ENCODE measurements at regions not wholly inside any gene's neighbourhood (a gene's known extent, or its start where the extent isn't known, plus 50 kb on each side); places are given as distances from the start of the nearest gene placed in this dataset.
"Not testable (repeated sequence)": the region's sequence is repeated elsewhere in the genome, so short reads cannot be mapped to it uniquely, and the experiment has no call there.

- Histone ChIP-seq H3K4me1 (ENCODE audit: control insufficient read depth, insufficient read depth, low read length) (no peaks in the 10 kb centered on the region), H3K4me3 (ENCODE audit: low read depth, low read length) (no peak overlapping the region), H3K27me3 (ENCODE audit: control insufficient read depth, insufficient read depth, low read length) (no peaks in the 10 kb centered on the region), H3K9me3 (ENCODE audit: control insufficient read depth, insufficient read depth, low read length) (no peaks in the 10 kb centered on the region), H3K27ac (ENCODE audit: low read depth, low read length) (no peak overlapping the region), H3K36me3 (ENCODE audit: control insufficient read depth, insufficient read depth, low read length) (no peaks in the 10 kb centered on the region)
- WGBS (ENCODE audit: insufficient coverage): no CpG with 5 or more reads among the region's 2 CpGs
- no peak for DNase-seq (ENCODE audit: low read depth in 4 of 6, low spot score in 6 of 6)
These were observed 807.7 kb upstream of the CDH6 start for GRCh38 chr5:30385754-30386153.

- Histone ChIP-seq H3K27ac (ENCODE audit: low read depth, low read length) (no peak overlapping the region), H3K4me3 (ENCODE audit: low read depth, low read length) (no peak overlapping the region), H3K4me1 (ENCODE audit: control insufficient read depth, insufficient read depth, low read length) (no peaks in the 10 kb centered on the region), H3K36me3 (ENCODE audit: control insufficient read depth, insufficient read depth, low read length) (no peaks in the 10 kb centered on the region), H3K9me3 (ENCODE audit: control insufficient read depth, insufficient read depth, low read length) (no peaks in the 10 kb centered on the region), H3K27me3 (ENCODE audit: control insufficient read depth, insufficient read depth, low read length) (no peaks in the 10 kb centered on the region)
- DNase-seq (ENCODE audit: low read depth in 4 of 6, low spot score in 6 of 6): no peak
- no CpG with 5 or more reads among the region's 4 CpGs for WGBS (ENCODE audit: insufficient coverage)
These were observed 809.3 kb upstream of the CDH6 start for GRCh38 chr5:30384171-30384570.

GRCh38 chr5:30380228-30380627 lies 813.3 kb upstream of the CDH6 start:
- Histone ChIP-seq H3K4me3 (ENCODE audit: low read depth, low read length) (no peak overlapping the region), H3K27ac (ENCODE audit: low read depth, low read length) (no peak overlapping the region), H3K27me3 (ENCODE audit: control insufficient read depth, insufficient read depth, low read length) (no peaks in the 10 kb centered on the region), H3K9me3 (ENCODE audit: control insufficient read depth, insufficient read depth, low read length) (no peaks in the 10 kb centered on the region), H3K36me3 (ENCODE audit: control insufficient read depth, insufficient read depth, low read length) (no peaks in the 10 kb centered on the region), H3K4me1 (ENCODE audit: control insufficient read depth, insufficient read depth, low read length) (no peaks in the 10 kb centered on the region)
- WGBS (ENCODE audit: insufficient coverage): 73% methylated on average over 1 of the region's 4 CpGs
- DNase-seq (ENCODE audit: low read depth in 4 of 6, low spot score in 6 of 6): no peak

- Histone ChIP-seq H3K27ac (ENCODE audit: low read depth, low read length) (no peak overlapping the region), H3K27me3 (ENCODE audit: control insufficient read depth, insufficient read depth, low read length) (no peaks in the 10 kb centered on the region), H3K4me1 (ENCODE audit: control insufficient read depth, insufficient read depth, low read length) (no peaks in the 10 kb centered on the region), H3K4me3 (ENCODE audit: low read depth, low read length) (no peak overlapping the region), H3K9me3 (ENCODE audit: control insufficient read depth, insufficient read depth, low read length) (no peaks in the 10 kb centered on the region), H3K36me3 (ENCODE audit: control insufficient read depth, insufficient read depth, low read length) (no peaks in the 10 kb centered on the region)
- WGBS (ENCODE audit: insufficient coverage): 60% methylated on average over 2 of the region's 3 CpGs
- no peak for DNase-seq (ENCODE audit: low read depth in 4 of 6, low spot score in 6 of 6)
These were observed 816.6 kb upstream of the CDH6 start for GRCh38 chr5:30376848-30377247.

- WGBS (ENCODE audit: insufficient coverage): 67% methylated on average over 3 of the region's 4 CpGs
- Histone ChIP-seq H3K27ac (ENCODE audit: low read depth, low read length) (no peak overlapping the region), H3K4me3 (ENCODE audit: low read depth, low read length) (no peak overlapping the region), H3K36me3 (ENCODE audit: control insufficient read depth, insufficient read depth, low read length) (no peaks in the 10 kb centered on the region), H3K27me3 (ENCODE audit: control insufficient read depth, insufficient read depth, low read length) (no peaks in the 10 kb centered on the region), H3K9me3 (ENCODE audit: control insufficient read depth, insufficient read depth, low read length) (peaks cover 3% of the 10 kb centered on the region), H3K4me1 (ENCODE audit: control insufficient read depth, insufficient read depth, low read length) (no peaks in the 10 kb centered on the region)
- no peak for DNase-seq (ENCODE audit: low read depth in 4 of 6, low spot score in 6 of 6)
These were observed 825.4 kb upstream of the CDH6 start for GRCh38 chr5:30368064-30368463.

GRCh38 chr5:30365031-30365430 lies 828.5 kb upstream of the CDH6 start:
- not testable (repeated sequence) for H3K4me3 ChIP-seq (ENCODE audit: low read depth, low read length); H3K27me3 ChIP-seq (ENCODE audit: control insufficient read depth, insufficient read depth, low read length); DNase-seq (ENCODE audit: low read depth in 4 of 6, low spot score in 6 of 6); H3K9me3 ChIP-seq (ENCODE audit: control insufficient read depth, insufficient read depth, low read length); H3K36me3 ChIP-seq (ENCODE audit: control insufficient read depth, insufficient read depth, low read length); H3K27ac ChIP-seq (ENCODE audit: low read depth, low read length); H3K4me1 ChIP-seq (ENCODE audit: control insufficient read depth, insufficient read depth, low read length)
- WGBS (ENCODE audit: insufficient coverage): 95% methylated on average over 8 of the region's 8 CpGs

DNA sequence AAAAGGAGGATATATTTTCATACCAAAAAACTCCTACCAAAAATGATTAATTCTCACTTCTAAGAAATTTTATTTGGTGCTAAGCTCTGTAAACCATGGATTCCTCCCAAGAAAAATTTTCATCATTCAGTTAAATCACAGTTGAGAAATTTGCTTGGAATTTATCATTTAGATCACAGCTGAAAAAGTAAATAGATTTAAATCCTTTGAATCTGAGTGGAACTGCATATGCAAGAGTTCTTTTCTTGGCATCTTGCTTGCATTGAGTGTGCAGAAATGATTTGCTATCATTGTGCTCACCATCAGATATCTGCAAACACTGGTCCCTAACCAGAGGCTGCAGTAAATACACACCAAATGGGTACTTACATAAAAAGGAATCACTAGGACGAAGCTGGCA lies 836.1 kb upstream of the CDH6 start:
- Histone ChIP-seq H3K4me1 (ENCODE audit: control insufficient read depth, insufficient read depth, low read length) (no peaks in the 10 kb centered on the region), H3K27ac (ENCODE audit: low read depth, low read length) (no peak overlapping the region), H3K4me3 (ENCODE audit: low read depth, low read length) (no peak overlapping the region), H3K36me3 (ENCODE audit: control insufficient read depth, insufficient read depth, low read length) (no peaks in the 10 kb centered on the region), H3K27me3 (ENCODE audit: control insufficient read depth, insufficient read depth, low read length) (no peaks in the 10 kb centered on the region), H3K9me3 (ENCODE audit: control insufficient read depth, insufficient read depth, low read length) (no peaks in the 10 kb centered on the region)
- DNase-seq (ENCODE audit: low read depth in 4 of 6, low spot score in 6 of 6): peak in 1 of 6 donors; percentile 53
- no CpG with 5 or more reads among the region's 1 CpG for WGBS (ENCODE audit: insufficient coverage)

- DNase-seq (ENCODE audit: low read depth in 4 of 6, low spot score in 6 of 6): no peak
- H3K27ac ChIP-seq (ENCODE audit: low read depth, low read length): no peak overlapping the region
- H3K27me3 ChIP-seq (ENCODE audit: control insufficient read depth, insufficient read depth, low read length): no peaks in the 10 kb centered on the region
- H3K9me3 ChIP-seq (ENCODE audit: control insufficient read depth, insufficient read depth, low read length): no peaks in the 10 kb centered on the region
- no peak overlapping the region for H3K4me3 ChIP-seq (ENCODE audit: low read depth, low read length)
- H3K4me1 ChIP-seq (ENCODE audit: control insufficient read depth, insufficient read depth, low read length): no peaks in the 10 kb centered on the region
- H3K36me3 ChIP-seq (ENCODE audit: control insufficient read depth, insufficient read depth, low read length): no peaks in the 10 kb centered on the region
- WGBS (ENCODE audit: insufficient coverage): no CpG with 5 or more reads among the region's 5 CpGs
These were observed 837.8 kb upstream of the CDH6 start for GRCh38 chr5:30355675-30356074.

GRCh38 chr5:30347858-30348257 lies 845.6 kb upstream of the CDH6 start:
- DNase-seq (ENCODE audit: low read depth in 4 of 6, low spot score in 6 of 6): no peak
- no peaks in the 10 kb centered on the region for H3K4me1 ChIP-seq (ENCODE audit: control insufficient read depth, insufficient read depth, low read length)
- no peaks in the 10 kb centered on the region for H3K36me3 ChIP-seq (ENCODE audit: control insufficient read depth, insufficient read depth, low read length)
- no peak overlapping the region for H3K27ac ChIP-seq (ENCODE audit: low read depth, low read length)
- no peaks in the 10 kb centered on the region for H3K9me3 ChIP-seq (ENCODE audit: control insufficient read depth, insufficient read depth, low read length)
- H3K4me3 ChIP-seq (ENCODE audit: low read depth, low read length): no peak overlapping the region
- WGBS (ENCODE audit: insufficient coverage): 92% methylated on average over 2 of the region's 3 CpGs
- no peaks in the 10 kb centered on the region for H3K27me3 ChIP-seq (ENCODE audit: control insufficient read depth, insufficient read depth, low read length)

- H3K4me3 ChIP-seq (ENCODE audit: low read depth, low read length); H3K27me3 ChIP-seq (ENCODE audit: control insufficient read depth, insufficient read depth, low read length); H3K27ac ChIP-seq (ENCODE audit: low read depth, low read length); H3K9me3 ChIP-seq (ENCODE audit: control insufficient read depth, insufficient read depth, low read length); H3K36me3 ChIP-seq (ENCODE audit: control insufficient read depth, insufficient read depth, low read length); H3K4me1 ChIP-seq (ENCODE audit: control insufficient read depth, insufficient read depth, low read length); DNase-seq (ENCODE audit: low read depth in 4 of 6, low spot score in 6 of 6): not testable (repeated sequence)
- 80% methylated on average over 32 of the region's 50 CpGs for WGBS (ENCODE audit: insufficient coverage)
These were observed 847.7 kb upstream of the CDH6 start for GRCh38 chr5:30345539-30346345.

Measured in spinal cord (tissue), 9 donors.